ENCODE measurements at regions not wholly inside any gene's neighbourhood (a gene's known extent, or its start where the extent isn't known, plus 50 kb on each side); places are given as distances from the start of the nearest gene placed in this dataset.

- H3K4me3 ChIP-seq (ENCODE audit: control insufficient read depth, low read depth, low read length): no peak overlapping the region
- no peak for DNase-seq (ENCODE audit: low read depth)
- TF ChIP-seq CTCF (conservative IDR thresholded peaks at IDR 0.05; ENCODE audit: control insufficient read depth, insufficient read depth, low read depth, low read length): no peak
These were observed 472.5 kb upstream of the PIK3C3 start for GRCh38 chr18:41482501-41482900.

- H3K4me3 ChIP-seq (ENCODE audit: control insufficient read depth, low read depth, low read length): no peak overlapping the region
- TF ChIP-seq CTCF (conservative IDR thresholded peaks at IDR 0.05; ENCODE audit: control insufficient read depth, insufficient read depth, low read depth, low read length): no peak
- DNase-seq (ENCODE audit: low read depth): no peak
These were observed 488.4 kb upstream of the PIK3C3 start for GRCh38 chr18:41466436-41467160.

GRCh38 chr18:41465386-41465785, 489.6 kb upstream of the PIK3C3 start:
- no peak overlapping the region for H3K4me3 ChIP-seq (ENCODE audit: control insufficient read depth, low read depth, low read length)
- DNase-seq (ENCODE audit: low read depth): no peak
- TF ChIP-seq CTCF (conservative IDR thresholded peaks at IDR 0.05; ENCODE audit: control insufficient read depth, insufficient read depth, low read depth, low read length): no peak

- DNase-seq (ENCODE audit: low read depth): no peak
- TF ChIP-seq CTCF (conservative IDR thresholded peaks at IDR 0.05; ENCODE audit: control insufficient read depth, insufficient read depth, low read depth, low read length): no peak
- H3K4me3 ChIP-seq (ENCODE audit: control insufficient read depth, low read depth, low read length): no peak overlapping the region
These were observed 490.8 kb upstream of the PIK3C3 start for GRCh38 chr18:41464278-41464677.

GRCh38 chr18:41462946-41463345, 492.1 kb upstream of the PIK3C3 start:
- TF ChIP-seq CTCF (conservative IDR thresholded peaks at IDR 0.05; ENCODE audit: control insufficient read depth, insufficient read depth, low read depth, low read length): no peak

GRCh38 chr18:41461114-41461513, 493.9 kb upstream of the PIK3C3 start:
- no peak for TF ChIP-seq CTCF (conservative IDR thresholded peaks at IDR 0.05; ENCODE audit: control insufficient read depth, insufficient read depth, low read depth, low read length)
- H3K4me3 ChIP-seq (ENCODE audit: control insufficient read depth, low read depth, low read length): no peak overlapping the region
- DNase-seq (ENCODE audit: low read depth): no peak

More at GRCh38 chr18:41462946-41463345, 492.1 kb upstream of the PIK3C3 start:
- no peak for DNase-seq (ENCODE audit: low read depth)
- no peak overlapping the region for H3K4me3 ChIP-seq (ENCODE audit: control insufficient read depth, low read depth, low read length)

All from fibroblast of mammary gland (primary cell).